ENCODE measurements at regions not wholly inside any gene's neighbourhood (a gene's known extent, or its start where the extent isn't known, plus 50 kb on each side); places are given as distances from the start of the nearest gene placed in this dataset.

DNA sequence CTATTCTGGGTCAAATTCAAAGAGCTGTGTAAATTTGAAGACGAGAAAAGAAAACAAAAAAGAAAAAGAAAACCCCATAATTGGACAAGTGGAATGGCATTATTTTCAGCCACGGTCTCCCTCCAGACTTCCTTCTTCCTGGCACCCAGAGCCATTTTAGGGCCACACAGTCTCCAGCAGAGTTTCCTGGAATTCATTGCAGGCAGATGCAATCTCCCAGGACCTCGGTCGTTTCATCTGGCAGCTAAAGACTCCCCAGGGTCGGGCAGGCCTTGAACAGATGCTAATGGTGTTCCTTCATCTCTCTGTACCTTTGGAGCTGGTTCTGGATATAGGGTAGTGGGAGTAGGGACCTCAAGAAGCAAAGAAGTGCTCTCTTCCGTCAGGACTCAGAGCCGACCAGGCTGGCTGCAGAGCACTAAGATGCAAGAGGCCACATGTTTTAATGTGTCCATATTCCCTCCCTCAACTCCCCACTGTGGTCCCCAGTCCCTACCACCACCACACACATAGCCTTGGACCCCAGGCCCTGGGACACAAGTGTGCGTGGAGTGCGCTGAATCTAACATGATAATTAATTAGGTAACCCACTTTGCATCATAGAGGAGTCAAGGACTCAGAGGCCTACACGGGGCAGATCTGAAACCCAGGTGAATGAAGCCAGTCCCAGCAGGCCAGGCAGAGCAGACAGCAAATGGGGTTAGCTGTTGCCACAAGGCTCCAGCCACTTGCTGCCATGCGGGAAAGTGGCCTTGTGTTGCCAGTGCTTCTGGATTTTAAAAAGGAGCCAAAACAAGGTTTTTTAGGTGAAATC, 109.3 kb upstream of the ATL2 start:
- TF ChIP-seq, protein P1, sequence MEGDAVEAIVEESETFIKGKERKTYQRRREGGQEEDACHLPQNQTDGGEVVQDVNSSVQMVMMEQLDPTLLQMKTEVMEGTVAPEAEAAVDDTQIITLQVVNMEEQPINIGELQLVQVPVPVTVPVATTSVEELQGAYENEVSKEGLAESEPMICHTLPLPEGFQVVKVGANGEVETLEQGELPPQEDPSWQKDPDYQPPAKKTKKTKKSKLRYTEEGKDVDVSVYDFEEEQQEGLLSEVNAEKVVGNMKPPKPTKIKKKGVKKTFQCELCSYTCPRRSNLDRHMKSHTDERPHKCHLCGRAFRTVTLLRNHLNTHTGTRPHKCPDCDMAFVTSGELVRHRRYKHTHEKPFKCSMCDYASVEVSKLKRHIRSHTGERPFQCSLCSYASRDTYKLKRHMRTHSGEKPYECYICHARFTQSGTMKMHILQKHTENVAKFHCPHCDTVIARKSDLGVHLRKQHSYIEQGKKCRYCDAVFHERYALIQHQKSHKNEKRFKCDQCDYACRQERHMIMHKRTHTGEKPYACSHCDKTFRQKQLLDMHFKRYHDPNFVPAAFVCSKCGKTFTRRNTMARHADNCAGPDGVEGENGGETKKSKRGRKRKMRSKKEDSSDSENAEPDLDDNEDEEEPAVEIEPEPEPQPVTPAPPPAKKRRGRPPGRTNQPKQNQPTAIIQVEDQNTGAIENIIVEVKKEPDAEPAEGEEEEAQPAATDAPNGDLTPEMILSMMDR (IDR thresholded peaks at IDR 0.05), result no peak
- TF ChIP-seq POLR2A (IDR thresholded peaks at IDR 0.05) (no peak), EP300 (IDR thresholded peaks at IDR 0.05) (no peak)

Measured in ovary (tissue), 3 donors.